GM12865 (cell line): ENCODE measurements at regions not wholly inside any gene's neighbourhood (a gene's known extent, or its start where the extent isn't known, plus 50 kb on each side); places are given as distances from the start of the nearest gene placed in this dataset.

Source experiments
- DNase-seq: peaks from one replicate; pipeline ENCODE4 v3.0.0; 2010; ENCODE audit warnings: low read depth
- H3K4me3 ChIP-seq: 2 replicates; pipeline ENCODE4 v1.5.1; 2011; ENCODE audit warnings: mild to moderate bottlenecking, low read depth, low read length, control low read depth
- CTCF ChIP-seq: IDR thresholded peaks from 2 replicates; pipeline ENCODE4 v1.5.1; 2011; ENCODE audit warnings: low read length, control low read depth, low read depth, inconsistent platforms; ENCODE audit not compliant: insufficient read depth; ENCODE audit errors: missing control alignments

- peak; percentile 55 for DNase-seq
- TF ChIP-seq CTCF, result peak; percentile 43
- H3K4me3 ChIP-seq, result no peak overlapping the region
Measured at GRCh38 chr1:90579212-90579802, 137.8 kb downstream of the BARHL2 start.

- DNase-seq, result peak; percentile 19
- TF ChIP-seq CTCF, result no peak
- no peak overlapping the region for H3K4me3 ChIP-seq
Measured at GRCh38 chr1:90574692-90575370, 142.3 kb downstream of the BARHL2 start.

- H3K4me3 ChIP-seq, result no peak overlapping the region
- no peak for DNase-seq
- no peak for TF ChIP-seq CTCF
Measured at GRCh38 chr1:90573736-90574135, 143.4 kb downstream of the BARHL2 start.

- no peak overlapping the region for H3K4me3 ChIP-seq
- DNase-seq, result no peak
- no peak for TF ChIP-seq CTCF
Measured at GRCh38 chr1:90572446-90572845, 144.7 kb downstream of the BARHL2 start.

- no peak for DNase-seq
- H3K4me3 ChIP-seq, result no peak overlapping the region
Measured at GRCh38 chr1:90568436-90568835, 148.7 kb downstream of the BARHL2 start.

GRCh38 chr1:90564164-90564563, 152.9 kb downstream of the BARHL2 start:
- no peak for TF ChIP-seq CTCF
- H3K4me3 ChIP-seq, result no peak overlapping the region

More at GRCh38 chr1:90568436-90568835, 148.7 kb downstream of the BARHL2 start:
- TF ChIP-seq CTCF, result no peak

GRCh38 chr1:90562892-90563291, 154.2 kb downstream of the BARHL2 start:
- no peak for DNase-seq

More at GRCh38 chr1:90564164-90564563, 152.9 kb downstream of the BARHL2 start:
- DNase-seq, result no peak

More at GRCh38 chr1:90562892-90563291, 154.2 kb downstream of the BARHL2 start:
- H3K4me3 ChIP-seq, result no peak overlapping the region
- no peak for TF ChIP-seq CTCF
